A673 (cell line): ENCODE measurements at regions not wholly inside any gene's neighbourhood (a gene's known extent, or its start where the extent isn't known, plus 50 kb on each side); places are given as distances from the start of the nearest gene placed in this dataset.
"Not testable (repeated sequence)": the region's sequence is repeated elsewhere in the genome, so short reads cannot be mapped to it uniquely, and the experiment has no call there.

Experiments used
- CTCF ChIP-seq: fragments of 300-800, 200-600 bp; sonication (generic); conservative IDR thresholded peaks from 2 replicates; pipeline ENCODE4 v1.5.1; 2017; ENCODE audit warnings: low read depth, mild to moderate bottlenecking, antibody characterized with exemption, low read length, moderate library complexity, mixed read lengths
- EZH2 ChIP-seq: fragments of 200-600 bp; sonication (generic); IDR thresholded peaks from 2 replicates; pipeline ENCODE4 v1.6.1; 2017; ENCODE audit warnings: borderline replicate concordance, low read depth, mild to moderate bottlenecking, mixed read lengths, antibody characterized with exemption, low read length; ENCODE audit not compliant: poor library complexity, severe bottlenecking

GRCh38 chr12:89222580-89222979 is 129.7 kb downstream of the DUSP6 start:
- TF ChIP-seq CTCF, EZH2: not testable (repeated sequence)
